H9 (cell line): ENCODE measurements at regions not wholly inside any gene's neighbourhood (a gene's known extent, or its start where the extent isn't known, plus 50 kb on each side); places are given as distances from the start of the nearest gene placed in this dataset.

Source experiments
- DNase-seq: peaks from one replicate; pipeline ENCODE4 v3.0.0-alpha.2; 2017
- H2AFZ ChIP-seq: one replicate; pipeline ENCODE4 v1.6.1; 2013; ENCODE audit warnings: mild to moderate bottlenecking, low read length, control low read depth, moderate library complexity
- H2AK5ac ChIP-seq: 2 replicates; pipeline ENCODE4 v1.6.1; 2013; ENCODE audit warnings: low read length, control low read depth, mixed read lengths; ENCODE audit not compliant: insufficient read length
- H2BK120ac ChIP-seq: one replicate; pipeline ENCODE4 v1.6.1; 2013; ENCODE audit warnings: low read depth, mild to moderate bottlenecking, low read length, control low read depth, inconsistent platforms; ENCODE audit not compliant: poor library complexity, severe bottlenecking
- H2BK12ac ChIP-seq: 2 replicates; pipeline ENCODE4 v1.6.1; 2013; ENCODE audit warnings: low read length, control low read depth, mixed read lengths, low read depth; ENCODE audit not compliant: insufficient read length
- H2BK15ac ChIP-seq: 2 replicates; pipeline ENCODE4 v1.6.1; 2013; ENCODE audit warnings: low read depth, low read length, control low read depth
- H2BK20ac ChIP-seq: one replicate; pipeline ENCODE4 v1.6.1; 2013; ENCODE audit warnings: low read depth, mild to moderate bottlenecking, low read length, control low read depth, inconsistent platforms; ENCODE audit not compliant: poor library complexity, severe bottlenecking
- H2BK5ac ChIP-seq: 2 replicates; pipeline ENCODE4 v1.6.1; 2013; ENCODE audit warnings: low read length, control low read depth, mixed read lengths; ENCODE audit not compliant: insufficient read length
- H3K14ac ChIP-seq: 2 replicates; pipeline ENCODE4 v1.6.1; 2013; ENCODE audit warnings: low read length, control low read depth; ENCODE audit not compliant: insufficient read depth
- H3K18ac ChIP-seq: 2 replicates; pipeline ENCODE4 v1.6.1; 2013; ENCODE audit warnings: low read depth, mild to moderate bottlenecking, mixed read lengths, low read length, control low read depth; ENCODE audit not compliant: insufficient read length
- H3K23ac ChIP-seq: 2 replicates; pipeline ENCODE4 v1.6.1; 2013; ENCODE audit warnings: low read length, control low read depth, mixed read lengths, low read depth; ENCODE audit not compliant: insufficient read length
- H3K23me2 ChIP-seq: 2 replicates; pipeline ENCODE4 v1.6.1; 2013; ENCODE audit warnings: low read depth, mild to moderate bottlenecking, mixed read lengths, low read length, control low read depth; ENCODE audit not compliant: insufficient read length, poor library complexity, severe bottlenecking
- H3K27ac ChIP-seq: 2 replicates; pipeline ENCODE4 v1.5.1; 2013; ENCODE audit warnings: low read length, control low read depth, mixed read lengths, low read depth; ENCODE audit not compliant: insufficient read length
- H3K27me3 ChIP-seq: 2 replicates; pipeline ENCODE4 v1.6.1; 2013; ENCODE audit warnings: low read length, control low read depth, inconsistent platforms; ENCODE audit not compliant: insufficient read depth
- H3K4ac ChIP-seq: 2 replicates; pipeline ENCODE4 v1.6.1; 2013; ENCODE audit warnings: low read depth, mild to moderate bottlenecking, control low read depth, inconsistent platforms, low read length, moderate library complexity
- H3K4me1 ChIP-seq: 2 replicates; pipeline ENCODE4 v1.6.1; 2013; ENCODE audit warnings: low read length, control low read depth, inconsistent platforms; ENCODE audit not compliant: insufficient read depth
- H3K4me2 ChIP-seq: 2 replicates; pipeline ENCODE4 v1.6.1; 2013; ENCODE audit warnings: low read length, control low read depth, mixed read lengths; ENCODE audit not compliant: insufficient read length, insufficient read depth
- H3K56ac ChIP-seq: 2 replicates; pipeline ENCODE4 v1.6.1; 2013; ENCODE audit warnings: low read depth, mild to moderate bottlenecking, mixed read lengths, low read length, control low read depth; ENCODE audit not compliant: insufficient read length
- H3K79me1 ChIP-seq: 2 replicates; pipeline ENCODE4 v1.6.1; 2013; ENCODE audit warnings: low read depth, mild to moderate bottlenecking, moderate library complexity, low read length, control low read depth, inconsistent platforms; ENCODE audit not compliant: insufficient read depth, poor library complexity, severe bottlenecking
- H3K79me2 ChIP-seq: 2 replicates; pipeline ENCODE4 v1.6.1; 2013; ENCODE audit warnings: low read length, control low read depth, inconsistent platforms; ENCODE audit not compliant: insufficient read depth
- H3K9ac ChIP-seq: 2 replicates; pipeline ENCODE4 v1.6.1; 2013; ENCODE audit warnings: low read length, control low read depth, mixed read lengths; ENCODE audit not compliant: insufficient read length; ENCODE audit errors: extremely low read depth
- H3K9me3 ChIP-seq: one replicate; pipeline ENCODE4 v1.6.1; 2013; ENCODE audit warnings: low read depth, low read length, inconsistent platforms; ENCODE audit not compliant: control insufficient read depth
- H3T11ph ChIP-seq: one replicate; pipeline ENCODE4 v1.6.1; 2013; ENCODE audit warnings: mild to moderate bottlenecking, low read length, control low read depth, inconsistent platforms
- H4K20me1 ChIP-seq: one replicate; pipeline ENCODE4 v1.6.1; 2013; ENCODE audit not compliant: control insufficient read depth, insufficient read length, insufficient read depth
- H4K5ac ChIP-seq: 2 replicates; pipeline ENCODE4 v1.6.1; 2013; ENCODE audit warnings: low read depth, mild to moderate bottlenecking, mixed read lengths, low read length, control low read depth; ENCODE audit not compliant: insufficient read length
- H4K8ac ChIP-seq: replicated peaks from 2 replicates; pipeline ENCODE4 v1.6.1; 2013; ENCODE audit warnings: low read length, control low read depth, mixed read lengths, low read depth; ENCODE audit not compliant: insufficient read length
- H4K91ac ChIP-seq: 2 replicates; pipeline ENCODE4 v1.6.1; 2013; ENCODE audit warnings: low read depth, mild to moderate bottlenecking, moderate library complexity, mixed read lengths, low read length, control low read depth; ENCODE audit not compliant: insufficient read length
- H3K27ac Mint-ChIP-seq, 3 experiments: 2 replicates in 2 of 3; 3 replicates in 1 of 3; pipeline ENCODE4 v1.8.0; 2020 to 2021; ENCODE audit warnings: mixed read lengths in 3 of 3, mild to moderate bottlenecking in 1 of 3, moderate library complexity in 1 of 3
- H3K27me3 Mint-ChIP-seq: 2 replicates; pipeline ENCODE4 v1.8.0; 2021; ENCODE audit warnings: low read depth, mild to moderate bottlenecking, moderate library complexity, mixed read lengths
- H3K36me3 Mint-ChIP-seq, 3 experiments: 2 replicates in 2 of 3; 3 replicates in 1 of 3; pipeline ENCODE4 v1.8.0; 2020 to 2021; ENCODE audit warnings: low read depth in 3 of 3, mixed read lengths in 3 of 3; ENCODE audit not compliant: insufficient read depth in 1 of 3
- H3K4me1 Mint-ChIP-seq, 2 experiments: 2 replicates each; pipeline ENCODE4 v1.8.0; 2020; ENCODE audit warnings: mixed read lengths in 2 of 2
- H3K4me3 Mint-ChIP-seq, 2 experiments: 2 replicates in 1 of 2; 3 replicates in 1 of 2; pipeline ENCODE4 v1.8.0; 2020 to 2021; ENCODE audit warnings: mild to moderate bottlenecking in 2 of 2, mixed read lengths in 2 of 2, moderate library complexity in 1 of 2
- H3K9me3 Mint-ChIP-seq, 2 experiments: 2 replicates in 1 of 2; 3 replicates in 1 of 2; pipeline ENCODE4 v1.8.0; 2020; ENCODE audit warnings: mild to moderate bottlenecking in 2 of 2, mixed read lengths in 2 of 2, moderate library complexity in 1 of 2
- WGBS: extraction: QIAGEN DNeasy Blood & Tissue Kit; methylation state at CpG from one replicate; pipeline ENCODE4 v1.1.7; 2013; ENCODE audit warnings: missing lambda C conversion rate, low lambda C conversion rate, mixed read lengths; ENCODE audit not compliant: insufficient read length; ENCODE audit errors: extremely low coverage; 5-methylcytosine and 5-hydroxymethylcytosine counted together
- TF ChIP-seq, protein P1 (sequence below): fragments of 200-600 bp; sonication (generic); conservative IDR thresholded peaks from 3 replicates; pipeline ENCODE4 v1.8.0; 2021; ENCODE audit warnings: antibody characterized with exemption, mild to moderate bottlenecking

DNA sequence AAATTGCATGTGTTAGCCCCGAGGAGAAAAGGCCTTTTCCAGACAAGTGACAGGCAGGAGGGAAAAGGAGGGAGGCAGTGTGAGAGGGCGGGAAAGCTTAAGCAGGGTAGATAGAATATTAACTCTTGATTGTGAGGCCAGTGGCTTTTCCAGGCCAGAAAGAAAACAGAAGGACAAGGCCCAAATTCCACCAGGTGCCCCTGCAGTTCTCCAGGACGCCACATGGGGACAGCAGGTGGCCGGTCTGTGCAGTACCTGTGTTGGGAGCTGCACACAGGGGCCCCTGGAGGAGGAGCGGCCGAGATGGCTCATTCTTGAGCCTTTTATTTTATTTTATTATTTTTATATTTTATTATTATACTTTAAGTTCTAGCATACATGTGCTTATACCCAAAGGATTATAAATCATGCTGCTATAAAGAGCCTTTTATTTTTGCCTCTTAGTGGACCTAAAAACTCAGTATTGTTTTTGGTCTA, 141.3 kb upstream of the KLF14 start:
- Histone ChIP-seq H3K23ac (no peak overlapping the region), H3K4me2 (no peak overlapping the region), H4K20me1 (no peaks in the 10 kb centered on the region), H2BK120ac (no peak overlapping the region), H3T11ph (no peak overlapping the region), H2BK20ac (no peak overlapping the region), H3K23me2 (no peaks in the 10 kb centered on the region), H3K56ac (no peak overlapping the region), H2BK12ac (no peak overlapping the region), H2BK15ac (no peak overlapping the region), H3K14ac (no peak overlapping the region), H3K18ac (no peak overlapping the region), H3K9me3 (no peaks in the 10 kb centered on the region), H3K4ac (no peak overlapping the region), H3K4me1 (peaks cover 6% of the 10 kb centered on the region), H2BK5ac (no peak overlapping the region), H4K91ac (no peak overlapping the region), H4K5ac (no peak overlapping the region), H4K8ac (no peak overlapping the region), H3K79me2 (no peaks in the 10 kb centered on the region), H3K27me3 (no peaks in the 10 kb centered on the region), H3K27ac (no peak overlapping the region), H3K79me1 (no peaks in the 10 kb centered on the region), H2AK5ac (no peak overlapping the region), H2AFZ (no peak overlapping the region), H3K9ac (no peak overlapping the region)
- Mint-ChIP-seq H3K27me3 (no peaks in the 10 kb centered on the region), H3K36me3 (no peaks in the 10 kb centered on the region), H3K27ac (peak overlapping the region in 1 of 3 experiments; percentile 35; a peak in 1 of 7 replicates), H3K4me1 (peaks cover 23 to 24% of the 10 kb centered on the region in 2 experiments), H3K4me3 (no peak overlapping the region), H3K9me3 (no peaks in the 10 kb centered on the region)
- peak; percentile 83 for DNase-seq
- no CpG with 5 or more reads among the region's 6 CpGs for WGBS
- TF ChIP-seq, protein P1, sequence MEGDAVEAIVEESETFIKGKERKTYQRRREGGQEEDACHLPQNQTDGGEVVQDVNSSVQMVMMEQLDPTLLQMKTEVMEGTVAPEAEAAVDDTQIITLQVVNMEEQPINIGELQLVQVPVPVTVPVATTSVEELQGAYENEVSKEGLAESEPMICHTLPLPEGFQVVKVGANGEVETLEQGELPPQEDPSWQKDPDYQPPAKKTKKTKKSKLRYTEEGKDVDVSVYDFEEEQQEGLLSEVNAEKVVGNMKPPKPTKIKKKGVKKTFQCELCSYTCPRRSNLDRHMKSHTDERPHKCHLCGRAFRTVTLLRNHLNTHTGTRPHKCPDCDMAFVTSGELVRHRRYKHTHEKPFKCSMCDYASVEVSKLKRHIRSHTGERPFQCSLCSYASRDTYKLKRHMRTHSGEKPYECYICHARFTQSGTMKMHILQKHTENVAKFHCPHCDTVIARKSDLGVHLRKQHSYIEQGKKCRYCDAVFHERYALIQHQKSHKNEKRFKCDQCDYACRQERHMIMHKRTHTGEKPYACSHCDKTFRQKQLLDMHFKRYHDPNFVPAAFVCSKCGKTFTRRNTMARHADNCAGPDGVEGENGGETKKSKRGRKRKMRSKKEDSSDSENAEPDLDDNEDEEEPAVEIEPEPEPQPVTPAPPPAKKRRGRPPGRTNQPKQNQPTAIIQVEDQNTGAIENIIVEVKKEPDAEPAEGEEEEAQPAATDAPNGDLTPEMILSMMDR: peak; percentile 98
